Activated T-helper 1 cell treated with Interleukin-2 at 50 U/mL for 16 hours (primary cell): ENCODE measurements at regions not wholly inside any gene's neighbourhood (a gene's known extent, or its start where the extent isn't known, plus 50 kb on each side); places are given as distances from the start of the nearest gene placed in this dataset.
"Not testable (repeated sequence)": the region's sequence is repeated elsewhere in the genome, so short reads cannot be mapped to it uniquely, and the experiment has no call there.

Source experiments
- DNase-seq: peaks from one replicate; pipeline ENCODE4 v3.0.0-alpha.2; 2020; ENCODE audit warnings: low read depth

DNA sequence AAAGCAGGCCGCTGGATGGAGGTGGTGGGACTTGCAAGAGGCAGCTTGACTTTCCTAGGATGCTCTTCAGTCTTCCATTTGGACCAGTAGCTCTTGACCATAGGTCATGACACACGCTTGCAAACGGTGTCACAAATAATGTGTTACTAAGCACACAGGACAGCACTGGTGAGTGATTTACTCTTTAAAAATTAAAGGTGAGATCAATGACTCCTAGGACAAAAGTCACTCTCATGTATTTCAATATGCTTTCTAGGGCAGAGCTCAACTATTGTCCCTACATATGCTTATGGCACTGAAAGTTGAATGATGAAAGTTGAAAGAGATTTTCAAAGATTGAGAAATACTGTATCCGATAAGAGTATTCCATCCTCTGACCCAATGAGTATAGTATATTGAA is 496.7 kb downstream of the EBF1 start:
- no peak for DNase-seq

DNA sequence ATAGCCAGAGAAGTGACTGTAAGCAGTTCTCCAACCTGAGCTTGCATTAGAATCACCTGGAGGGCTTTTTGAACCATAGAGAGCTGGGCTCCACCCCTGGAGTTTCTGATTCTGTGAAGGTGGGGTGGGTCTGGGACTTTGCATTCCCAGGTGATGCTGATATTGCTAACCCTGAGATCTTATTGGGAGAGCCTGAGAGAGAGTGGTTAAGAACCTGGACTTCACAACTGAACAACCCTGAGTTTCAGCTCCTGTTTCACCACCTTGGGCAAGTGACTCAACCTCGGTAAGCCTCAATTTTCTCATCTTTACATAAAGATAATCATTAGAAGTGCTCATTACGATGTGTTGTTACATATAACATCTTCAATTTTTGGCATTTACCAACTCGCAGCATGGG is 498.6 kb downstream of the EBF1 start:
- no peak for DNase-seq

DNA sequence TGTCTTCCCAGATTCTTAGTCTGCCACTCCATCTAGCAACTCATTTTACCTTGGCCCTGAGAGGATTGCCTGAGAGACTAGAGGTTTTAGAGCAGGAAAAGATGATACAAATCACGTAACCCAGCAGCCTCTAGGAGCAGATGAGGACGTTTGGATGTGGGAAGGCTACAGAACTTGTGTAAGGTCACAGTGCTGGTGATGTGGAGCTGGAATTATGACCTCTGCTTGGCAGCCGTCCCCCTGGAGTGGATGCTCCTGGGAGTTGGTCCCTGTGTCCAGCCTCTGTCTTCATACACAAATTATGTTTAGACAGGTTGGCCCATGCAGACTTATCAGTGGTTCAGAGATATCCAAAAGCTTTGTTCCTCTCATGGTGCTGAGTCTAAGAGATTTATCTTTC is 499.0 kb downstream of the EBF1 start:
- no peak for DNase-seq

DNA sequence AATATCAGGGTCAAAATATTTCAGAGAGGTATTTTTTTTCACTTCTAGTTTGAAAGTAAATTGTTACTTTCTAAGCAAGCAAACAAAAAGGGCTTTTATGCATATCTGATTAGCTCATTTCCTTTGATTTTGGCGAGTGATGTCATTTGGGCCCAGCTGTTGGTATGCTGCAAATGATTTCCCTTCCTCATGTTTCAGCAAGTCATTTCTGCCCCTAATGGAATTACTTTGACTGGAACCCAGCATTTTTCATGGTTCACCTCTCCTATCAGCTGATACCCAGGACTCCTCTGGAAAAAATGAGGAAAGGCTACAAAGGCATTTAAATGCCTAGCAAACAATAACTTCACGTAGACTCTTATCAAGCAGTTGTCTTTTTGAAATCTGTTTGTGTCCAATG is 500.6 kb downstream of the EBF1 start:
- no peak for DNase-seq

DNA sequence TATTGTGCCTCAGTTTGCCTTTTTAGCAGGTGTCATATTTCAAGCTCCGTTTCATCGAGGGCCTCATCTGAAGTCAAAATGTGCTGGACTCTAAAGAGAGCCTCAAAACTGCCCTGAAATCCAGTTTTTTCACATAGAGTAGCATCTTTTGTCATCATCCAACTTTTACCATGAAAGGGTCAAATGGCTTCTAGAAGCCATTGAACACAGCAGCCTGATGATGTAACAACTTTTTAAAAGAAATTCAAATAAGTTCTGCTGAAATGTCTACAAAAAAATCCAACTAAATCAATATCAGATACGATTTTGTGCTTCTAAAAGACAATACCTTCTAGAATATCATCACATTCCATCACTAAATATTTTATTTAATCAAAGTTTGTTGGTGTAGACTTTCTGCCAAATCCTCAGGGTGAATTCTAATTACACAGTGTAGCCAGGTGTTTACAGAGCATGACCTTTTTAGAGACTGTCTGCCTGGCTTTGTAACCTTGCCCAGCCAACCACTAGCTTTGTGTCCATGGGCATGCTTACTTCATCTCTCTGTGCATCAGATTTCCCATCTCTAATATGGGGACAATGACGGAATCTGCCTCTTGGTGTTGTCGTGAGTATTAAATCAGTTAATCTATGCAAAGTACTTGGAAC is 505.0 kb downstream of the EBF1 start:
- DNase-seq, result no peak

DNA sequence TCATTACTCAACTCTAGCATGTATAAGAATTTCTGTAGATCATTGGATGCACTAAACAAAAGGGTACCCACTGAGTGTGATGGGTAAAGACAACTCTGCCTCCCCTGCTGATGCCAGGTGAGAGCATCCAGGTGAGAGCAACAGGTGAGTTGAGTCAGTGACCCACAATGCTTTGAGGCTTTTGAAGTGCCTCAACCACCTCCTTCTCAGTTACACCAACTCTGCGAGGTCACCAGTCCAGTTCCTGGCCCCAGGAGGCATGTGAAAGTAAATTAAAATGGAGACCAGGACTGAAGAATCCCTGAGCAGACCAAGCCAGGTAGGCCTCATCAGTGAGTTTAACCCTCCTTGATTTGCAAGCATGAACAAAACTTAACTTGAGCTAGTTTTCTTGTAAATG is 505.8 kb downstream of the EBF1 start:
- no peak for DNase-seq

DNA sequence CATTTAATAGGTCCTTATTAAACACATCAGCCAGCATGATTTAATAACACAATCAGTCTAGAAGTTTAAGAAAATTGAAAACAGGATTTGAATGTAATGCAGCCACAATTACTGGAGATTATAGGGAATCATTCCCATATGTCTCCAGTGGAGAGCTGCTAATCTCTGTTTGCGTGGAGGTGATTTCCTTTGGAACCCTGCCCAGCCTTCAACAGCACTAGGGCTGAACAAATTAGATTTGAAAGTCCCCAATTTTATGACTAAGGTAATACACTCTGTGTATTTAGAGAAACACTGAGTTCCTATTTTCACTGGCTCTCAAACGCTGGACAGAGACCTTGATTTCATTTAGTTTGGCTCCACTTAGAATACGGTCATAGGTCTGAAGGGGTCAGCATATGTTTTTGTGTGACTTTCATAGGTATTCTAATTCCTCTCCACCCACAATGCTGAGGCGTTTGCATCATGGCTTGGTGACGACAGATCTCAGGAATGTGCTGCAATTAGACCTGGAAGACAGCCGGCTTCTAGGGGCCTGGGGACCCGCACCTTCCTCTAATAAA is 508.3 kb downstream of the EBF1 start:
- DNase-seq, result no peak

DNA sequence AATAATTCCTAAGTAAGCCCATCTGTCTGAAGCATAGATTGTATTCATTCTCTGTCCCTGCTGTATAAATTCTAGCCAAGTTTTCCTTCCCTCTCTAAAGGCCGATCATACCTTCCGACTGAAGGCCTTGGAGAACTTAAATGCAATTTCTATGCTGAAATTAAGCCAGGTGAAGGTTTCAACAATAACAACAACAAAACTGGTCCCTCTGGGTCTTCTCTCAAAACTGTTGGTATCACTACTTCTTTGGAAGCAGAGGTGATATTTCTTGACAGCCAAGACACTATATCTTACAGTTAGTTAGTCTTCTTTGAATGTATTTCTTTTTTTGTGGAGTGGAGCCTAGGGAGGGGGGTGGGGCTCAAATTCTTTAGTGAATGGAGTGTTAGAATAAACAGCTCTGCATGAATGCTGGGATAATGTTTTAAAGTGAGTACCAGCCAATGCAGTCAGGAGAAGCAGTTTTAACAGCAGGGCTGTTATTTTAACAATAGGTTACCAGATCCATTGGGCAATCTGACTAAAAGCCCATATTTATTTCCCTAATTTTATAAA is 508.9 kb downstream of the EBF1 start:
- DNase-seq, result no peak

DNA sequence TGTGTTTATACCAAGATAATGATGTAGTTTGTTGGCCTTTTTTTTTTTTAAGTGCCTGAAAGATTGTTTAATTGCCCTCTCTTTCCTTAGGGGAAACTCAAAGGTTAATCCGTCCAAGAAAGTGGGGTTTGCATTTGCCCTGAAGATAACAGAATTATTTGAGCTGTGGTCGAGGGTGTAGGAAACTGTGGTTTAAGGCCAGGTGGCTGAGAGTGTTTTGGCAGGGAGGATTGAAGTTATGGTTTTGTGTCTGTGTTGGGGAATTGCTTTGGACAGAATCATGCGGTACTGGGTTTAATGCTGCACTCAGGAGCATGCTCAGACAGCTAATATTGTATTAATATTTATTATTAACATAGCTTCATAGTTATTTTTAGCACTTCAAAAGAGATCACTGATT is 509.8 kb downstream of the EBF1 start:
- DNase-seq, result no peak

DNA sequence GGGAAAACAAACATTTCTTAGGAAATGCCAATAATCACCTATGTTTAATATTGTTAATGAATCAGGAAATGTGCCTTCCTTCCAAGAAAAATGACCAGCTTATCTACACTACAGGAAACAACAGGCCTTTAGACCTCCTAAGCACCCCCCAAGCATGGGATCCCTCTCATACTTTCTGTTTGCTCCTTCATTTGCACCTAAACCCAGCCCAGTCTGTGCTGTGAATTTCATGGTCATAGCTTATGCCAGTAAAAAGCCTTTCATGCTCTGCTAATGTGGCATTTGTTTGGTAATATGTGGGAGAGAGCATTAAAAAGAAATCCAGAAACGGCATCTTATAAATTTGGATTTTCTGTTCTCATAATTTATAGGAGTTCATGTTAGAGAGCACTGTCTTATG is 511.1 kb downstream of the EBF1 start:
- DNase-seq, result no peak

DNA sequence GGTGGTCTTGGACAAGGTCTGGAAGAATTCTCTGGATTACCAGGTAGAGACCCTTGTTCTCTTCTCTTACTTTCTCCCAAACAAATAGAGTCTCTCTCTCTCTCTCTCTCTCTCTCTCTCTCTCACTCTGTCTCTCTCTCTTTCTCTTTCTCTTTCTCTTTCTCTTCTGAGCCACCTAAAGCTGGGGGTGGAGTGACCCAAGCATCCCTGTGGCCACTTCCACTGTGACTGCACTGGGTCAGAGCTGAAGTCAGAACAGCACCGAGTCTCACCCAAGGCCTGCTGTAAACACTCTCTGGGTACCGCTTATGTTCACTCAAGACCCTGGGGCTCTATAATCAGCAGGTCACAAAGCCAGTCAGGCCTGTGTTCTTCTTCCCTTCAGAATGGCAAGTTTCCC is 513.7 kb downstream of the EBF1 start:
- DNase-seq, result no peak

DNA sequence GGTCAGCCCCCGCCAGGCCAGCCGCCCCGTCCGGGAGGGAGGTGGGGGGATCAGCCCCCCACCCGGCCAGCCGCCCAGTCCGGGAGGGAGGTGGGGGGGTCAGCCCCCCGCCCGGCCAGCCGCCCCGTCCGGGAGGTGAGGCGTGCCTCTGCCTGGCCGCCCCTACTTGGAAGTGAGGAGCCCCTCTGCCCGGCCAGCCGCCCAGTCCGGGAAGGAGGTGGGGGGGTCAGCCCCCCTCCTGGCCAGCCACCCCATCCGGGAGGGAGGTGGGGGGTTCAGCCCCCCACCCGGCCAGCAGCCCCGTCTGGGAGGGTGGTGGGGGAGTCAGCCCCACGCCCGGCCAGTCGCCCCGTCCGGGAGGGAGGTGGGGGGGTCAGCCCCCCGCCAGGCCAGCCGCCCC is 517.0 kb downstream of the EBF1 start:
- not testable (repeated sequence) for DNase-seq

DNA sequence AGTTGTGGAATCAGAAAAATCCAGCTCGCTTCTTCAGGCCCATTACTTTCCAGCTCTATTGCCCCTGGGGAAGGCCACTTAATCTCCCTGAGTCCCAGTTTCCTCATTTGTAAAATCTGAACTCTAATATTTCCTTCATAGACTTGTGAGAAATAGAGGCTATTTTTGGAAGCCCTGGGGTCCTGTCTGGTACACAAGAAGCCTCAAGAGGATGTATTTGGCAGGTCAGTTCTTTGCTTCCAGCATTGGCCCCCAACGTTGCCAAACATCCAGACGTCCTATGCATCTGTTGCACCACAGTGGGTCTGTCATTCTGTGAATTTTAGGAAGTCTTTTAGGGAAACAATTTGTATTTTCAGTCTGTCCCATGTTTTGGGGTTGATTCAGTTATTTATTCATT is 525.9 kb downstream of the EBF1 start:
- no peak for DNase-seq

DNA sequence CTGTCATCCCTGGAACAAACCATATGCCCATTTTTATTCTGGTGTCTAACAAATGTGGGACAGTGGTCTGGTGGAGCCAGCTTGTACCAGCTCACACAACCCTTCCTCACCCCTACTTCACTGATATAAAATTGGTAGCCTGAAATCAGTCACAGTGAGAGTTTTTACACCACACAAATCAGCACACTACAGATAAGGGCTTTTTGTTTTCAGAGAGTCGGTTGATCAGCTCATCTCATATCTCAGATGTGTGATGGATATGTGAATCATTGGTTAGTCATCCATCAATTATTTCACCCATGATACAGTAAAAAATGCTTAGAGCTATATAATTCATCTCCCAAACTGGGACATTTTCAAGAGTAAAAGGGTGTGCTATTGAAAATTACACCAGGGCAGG is 529.2 kb downstream of the EBF1 start:
- no peak for DNase-seq

DNA sequence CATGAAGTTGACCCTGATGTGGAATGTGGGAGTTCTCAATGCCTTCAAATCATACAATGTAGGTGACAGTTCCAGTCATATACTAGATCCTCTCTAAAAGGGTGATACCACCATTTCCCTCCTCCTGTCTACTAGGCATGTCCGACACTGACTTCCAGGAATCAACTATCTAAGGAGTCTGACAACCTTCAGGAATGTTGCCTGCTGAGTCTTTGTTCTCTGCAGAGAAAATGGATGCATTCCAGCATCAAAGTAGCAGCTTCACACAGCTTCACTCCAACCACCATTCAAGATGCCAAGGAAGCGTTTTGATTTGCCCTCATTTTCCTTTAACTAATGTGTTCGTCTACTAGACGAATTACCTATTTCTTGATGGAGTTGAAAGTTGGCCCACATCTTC is 530.2 kb downstream of the EBF1 start:
- no peak for DNase-seq

DNA sequence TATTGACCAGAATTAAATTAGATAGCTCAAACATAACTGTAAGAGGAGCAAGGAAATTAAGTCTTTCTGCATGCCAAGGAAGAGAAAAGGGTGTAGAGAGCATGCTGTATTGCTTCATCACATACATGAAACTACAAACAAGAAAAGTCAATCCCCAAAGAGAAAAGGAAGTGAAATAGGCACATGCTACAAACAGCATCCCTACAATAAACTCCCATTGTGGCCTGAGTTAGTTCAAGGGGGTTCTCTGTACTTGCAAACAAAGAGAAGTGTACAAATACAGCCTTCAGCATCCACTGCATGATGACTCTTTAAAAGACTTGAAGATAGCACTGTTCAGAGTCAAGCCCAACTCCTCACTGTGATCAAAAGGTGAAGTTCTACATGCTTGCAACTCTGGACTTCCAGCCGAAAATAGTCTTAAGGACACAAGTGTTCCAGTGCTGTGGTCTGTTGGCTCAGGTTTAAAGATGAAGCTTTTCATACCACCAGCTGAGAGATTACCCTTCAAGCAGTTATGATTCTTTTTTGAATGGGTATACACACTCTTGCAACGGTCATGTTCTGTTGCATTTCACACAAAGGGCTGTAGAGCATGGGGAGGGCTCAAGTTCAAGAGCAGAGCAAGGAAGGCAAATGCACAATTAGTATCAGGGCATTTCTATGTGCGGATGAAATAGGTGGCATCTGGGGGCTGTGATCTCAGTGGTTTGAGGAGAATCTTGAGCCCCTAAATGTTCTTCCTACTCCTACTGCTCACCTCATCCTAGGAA is 534.5 kb downstream of the EBF1 start:
- no peak for DNase-seq

DNA sequence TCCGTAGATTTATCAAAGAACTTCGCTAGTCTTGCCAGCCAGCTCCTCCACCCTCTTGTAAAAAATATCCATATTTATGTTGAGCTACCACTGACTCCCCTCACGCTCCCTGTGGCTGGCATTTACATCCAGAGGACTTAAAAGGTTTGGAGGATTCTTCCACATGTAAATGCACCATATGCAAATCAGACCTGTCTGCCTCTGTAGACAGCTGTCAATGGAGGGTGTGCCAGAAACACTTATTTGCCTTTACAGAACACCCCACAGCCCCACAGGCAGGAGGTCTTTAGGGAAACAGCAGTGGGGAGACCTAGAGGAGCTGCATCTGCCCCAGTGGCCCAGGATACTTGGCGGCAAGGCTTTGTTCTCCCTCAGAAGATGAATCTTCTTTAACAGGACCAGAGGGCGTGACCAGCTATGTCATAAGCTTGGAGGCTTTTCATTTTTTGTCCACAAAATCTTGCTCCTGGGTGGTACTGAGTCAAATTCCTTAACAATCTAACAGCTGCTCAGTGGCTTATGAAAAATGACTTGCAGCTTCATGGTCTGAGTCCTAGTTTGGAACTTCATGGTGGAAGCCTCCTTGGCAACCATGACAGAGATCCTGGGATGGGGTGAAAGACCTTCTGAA is 535.8 kb downstream of the EBF1 start:
- DNase-seq, result no peak

DNA sequence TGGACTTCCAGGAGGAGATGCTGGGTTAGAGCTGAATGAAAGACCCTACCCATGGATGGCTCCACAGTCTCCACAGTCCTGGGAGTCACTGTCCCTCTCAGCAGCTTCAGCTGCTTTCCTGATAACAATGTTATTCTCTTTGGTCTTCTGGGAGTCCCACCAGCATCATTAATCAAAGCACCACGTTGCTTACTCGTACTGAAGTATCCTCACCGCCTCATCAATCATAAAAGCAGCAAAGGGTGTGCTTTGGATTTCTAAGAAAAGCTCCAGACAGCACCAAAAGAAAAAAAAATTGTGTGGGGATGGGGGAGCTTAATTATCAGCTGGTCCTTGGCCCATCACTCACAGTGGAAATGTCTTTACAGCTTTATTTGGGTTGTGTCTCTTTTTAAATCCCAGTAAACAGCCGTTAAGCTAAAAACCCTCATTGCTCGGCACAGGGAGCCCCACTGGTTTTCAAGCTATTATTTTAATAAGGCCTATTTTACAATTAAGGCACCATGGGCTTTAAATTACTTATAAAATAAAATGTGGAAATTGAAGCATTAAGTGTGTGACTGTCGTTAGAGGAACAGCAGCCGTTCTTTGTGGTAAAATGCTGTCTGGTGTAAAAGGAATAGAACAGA is 538.0 kb downstream of the EBF1 start:
- DNase-seq, result no peak

DNA sequence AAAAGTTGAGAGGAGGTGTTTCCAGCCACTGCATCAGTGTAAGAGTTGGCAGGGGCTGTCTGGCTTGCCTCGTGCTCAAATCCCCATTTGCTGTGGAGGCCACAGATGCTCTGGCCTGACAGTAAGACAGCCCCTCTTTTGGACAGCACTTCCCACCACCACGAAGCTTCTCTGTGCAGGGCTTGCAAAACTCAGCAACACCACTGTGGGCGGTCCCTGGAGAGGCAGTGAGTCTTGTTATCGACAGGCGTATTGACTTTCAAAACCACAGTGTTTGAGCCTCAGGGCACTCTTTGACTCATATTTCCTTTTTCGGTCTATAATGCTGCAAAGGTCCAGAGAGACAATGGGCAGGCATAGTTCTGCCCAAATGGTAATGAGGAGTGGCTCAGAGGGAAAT is 539.5 kb downstream of the EBF1 start:
- DNase-seq, result no peak

DNA sequence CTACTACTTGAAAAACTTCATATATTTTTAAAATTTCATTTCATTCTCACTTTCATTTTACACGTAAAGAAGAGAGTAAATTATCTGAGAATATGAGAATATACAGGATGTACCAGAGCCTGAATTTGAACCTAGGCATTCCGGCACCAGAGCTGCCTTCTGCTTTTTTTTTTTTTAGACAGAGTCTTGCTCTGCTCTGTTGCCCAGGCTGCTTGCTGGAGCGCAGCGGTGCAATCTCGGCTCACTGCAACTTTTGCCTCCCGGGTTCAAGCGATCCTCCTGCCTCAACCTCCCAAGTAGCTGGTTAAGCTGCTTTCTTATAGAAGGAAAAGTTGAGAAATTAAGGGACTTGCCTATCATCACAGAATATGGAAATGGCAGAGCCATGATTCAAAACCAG is 540.1 kb downstream of the EBF1 start:
- DNase-seq, result no peak

DNA sequence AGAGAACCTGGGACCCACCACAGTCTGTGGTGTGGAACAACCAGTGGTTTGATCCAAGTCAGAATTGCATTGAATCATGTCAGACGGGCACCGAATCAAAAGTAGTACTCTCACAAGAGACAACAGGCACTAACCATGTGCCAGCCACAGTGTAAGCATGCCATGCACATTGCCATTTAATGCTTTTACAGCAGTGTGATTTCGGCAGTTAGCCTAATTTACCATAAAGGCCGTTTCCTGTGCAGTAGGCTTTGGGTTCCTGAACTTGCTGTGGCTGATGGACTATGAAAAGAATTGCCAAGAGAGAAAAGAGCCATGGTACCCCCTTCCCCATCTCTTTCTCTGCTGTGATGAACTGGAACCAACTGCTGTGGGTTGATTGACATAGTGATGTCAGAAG is 540.6 kb downstream of the EBF1 start:
- DNase-seq, result no peak

DNA sequence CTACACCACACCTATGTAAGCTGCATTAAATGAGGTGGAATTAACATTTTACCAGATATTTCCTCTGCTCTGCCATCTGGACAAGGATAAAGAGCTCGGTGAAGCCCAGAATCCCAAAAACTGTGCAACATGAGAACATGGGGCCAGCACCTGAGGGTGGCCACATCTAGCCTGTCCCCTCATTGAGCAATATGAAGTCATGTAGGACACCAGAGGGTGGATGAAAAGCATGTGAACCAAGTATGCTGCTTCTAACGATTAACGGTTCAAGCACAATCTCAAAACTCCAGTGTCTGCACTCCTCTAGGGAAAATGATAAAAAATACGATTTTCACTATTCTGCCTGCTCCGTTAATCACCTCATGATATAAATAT is 545.8 kb downstream of the EBF1 start:
- no peak for DNase-seq
